ENCODE measurements at regions not wholly inside any gene's neighbourhood (a gene's known extent, or its start where the extent isn't known, plus 50 kb on each side); places are given as distances from the start of the nearest gene placed in this dataset.

DNA sequence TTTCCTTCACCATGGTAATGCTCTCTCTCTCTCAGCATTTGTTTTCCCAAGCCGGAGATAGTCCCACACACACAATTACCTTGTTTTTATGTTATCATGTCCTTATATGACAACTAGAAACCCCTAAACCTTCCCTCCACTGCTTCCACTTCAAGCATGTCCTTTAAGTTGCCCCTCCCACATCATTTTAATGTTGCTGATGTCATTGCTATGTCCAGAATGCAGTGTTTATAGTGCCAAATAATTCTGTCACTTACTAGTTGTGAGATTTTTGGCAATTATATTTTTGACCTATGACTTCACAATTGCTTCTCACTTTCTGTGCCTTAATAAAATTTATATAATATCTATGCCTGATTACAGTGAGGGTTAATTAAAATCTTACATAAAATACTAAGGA is 645.9 kb downstream of the XPNPEP1 start:
- Histone ChIP-seq H2AFZ (ENCODE audit: low read depth, low read length, severe bottlenecking) (no peak overlapping the region), H3K9ac (ENCODE audit: low read length) (no peak overlapping the region), H3K27me3 (ENCODE audit: low read length) (no peaks in the 10 kb centered on the region), H3F3A (ENCODE audit: insufficient read depth) (no peaks in the 10 kb centered on the region), H3K27ac (ENCODE audit: low read depth, low read length) (no peak overlapping the region), H3K36me3 (ENCODE audit: low read length) (no peaks in the 10 kb centered on the region), H3K9me2 (replicated peaks; ENCODE audit: insufficient read depth, low read length) (no peaks in the 10 kb centered on the region), H3K4me2 (ENCODE audit: low read depth, low read length, poor library complexity, severe bottlenecking) (no peak overlapping the region), H3K79me2 (ENCODE audit: insufficient read depth, low read length) (no peaks in the 10 kb centered on the region), H4K20me1 (ENCODE audit: low read depth, low read length) (0 out of 2 replicates have a peak, but pooled peaks cover 3% of the 10 kb centered on the region), H3K9me3 (ENCODE audit: insufficient read depth, low read length) (no peaks in the 10 kb centered on the region), H3K4me3 (ENCODE audit: insufficient read depth, low read length, poor library complexity, severe bottlenecking) (no peak overlapping the region)
- TF ChIP-seq, protein P1, sequence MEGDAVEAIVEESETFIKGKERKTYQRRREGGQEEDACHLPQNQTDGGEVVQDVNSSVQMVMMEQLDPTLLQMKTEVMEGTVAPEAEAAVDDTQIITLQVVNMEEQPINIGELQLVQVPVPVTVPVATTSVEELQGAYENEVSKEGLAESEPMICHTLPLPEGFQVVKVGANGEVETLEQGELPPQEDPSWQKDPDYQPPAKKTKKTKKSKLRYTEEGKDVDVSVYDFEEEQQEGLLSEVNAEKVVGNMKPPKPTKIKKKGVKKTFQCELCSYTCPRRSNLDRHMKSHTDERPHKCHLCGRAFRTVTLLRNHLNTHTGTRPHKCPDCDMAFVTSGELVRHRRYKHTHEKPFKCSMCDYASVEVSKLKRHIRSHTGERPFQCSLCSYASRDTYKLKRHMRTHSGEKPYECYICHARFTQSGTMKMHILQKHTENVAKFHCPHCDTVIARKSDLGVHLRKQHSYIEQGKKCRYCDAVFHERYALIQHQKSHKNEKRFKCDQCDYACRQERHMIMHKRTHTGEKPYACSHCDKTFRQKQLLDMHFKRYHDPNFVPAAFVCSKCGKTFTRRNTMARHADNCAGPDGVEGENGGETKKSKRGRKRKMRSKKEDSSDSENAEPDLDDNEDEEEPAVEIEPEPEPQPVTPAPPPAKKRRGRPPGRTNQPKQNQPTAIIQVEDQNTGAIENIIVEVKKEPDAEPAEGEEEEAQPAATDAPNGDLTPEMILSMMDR (IDR thresholded peaks at IDR 0.05; ENCODE audit: insufficient read depth, low read length, poor library complexity, severe bottlenecking) = no peak
- TF ChIP-seq EZH2phosphoT487 (conservative IDR thresholded peaks at IDR 0.05; ENCODE audit: low read length) = no peak

DNA sequence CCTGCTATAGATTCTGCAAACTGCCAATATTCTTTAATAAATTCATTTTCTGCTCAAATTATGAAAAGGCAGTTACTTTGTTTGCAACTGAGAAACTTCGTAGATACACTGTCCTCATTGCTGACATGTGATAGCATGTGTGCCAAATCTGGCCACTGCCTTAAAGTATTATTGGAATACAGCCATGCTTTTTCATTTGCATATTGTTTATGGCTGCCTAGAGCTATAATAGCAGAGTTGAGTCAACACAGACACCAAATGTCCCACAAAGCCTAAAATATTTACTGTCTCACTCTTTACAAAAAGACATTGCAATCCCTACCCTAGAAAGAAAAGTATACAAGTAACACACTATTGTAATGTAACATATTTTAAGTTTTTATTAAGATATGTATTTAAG is 647.4 kb downstream of the XPNPEP1 start:
- Histone ChIP-seq H4K20me1 (ENCODE audit: low read depth, low read length) (0 out of 2 replicates have a peak, but pooled peaks cover 3% of the 10 kb centered on the region), H3K36me3 (ENCODE audit: low read length) (no peaks in the 10 kb centered on the region), H2AFZ (ENCODE audit: low read depth, low read length, severe bottlenecking) (no peak overlapping the region), H3K9me2 (replicated peaks; ENCODE audit: insufficient read depth, low read length) (no peaks in the 10 kb centered on the region), H3K9ac (ENCODE audit: low read length) (no peak overlapping the region), H3K4me2 (ENCODE audit: low read depth, low read length, poor library complexity, severe bottlenecking) (no peak overlapping the region), H3F3A (ENCODE audit: insufficient read depth) (no peaks in the 10 kb centered on the region), H3K27me3 (ENCODE audit: low read length) (no peaks in the 10 kb centered on the region), H3K79me2 (ENCODE audit: insufficient read depth, low read length) (no peaks in the 10 kb centered on the region), H3K27ac (ENCODE audit: low read depth, low read length) (no peak overlapping the region), H3K9me3 (ENCODE audit: insufficient read depth, low read length) (no peaks in the 10 kb centered on the region), H3K4me3 (ENCODE audit: insufficient read depth, low read length, poor library complexity, severe bottlenecking) (no peak overlapping the region)
- TF ChIP-seq EZH2phosphoT487 (conservative IDR thresholded peaks at IDR 0.05; ENCODE audit: low read length) = no peak
- TF ChIP-seq, protein P1 (IDR thresholded peaks at IDR 0.05; ENCODE audit: insufficient read depth, low read length, poor library complexity, severe bottlenecking) = no peak

DNA sequence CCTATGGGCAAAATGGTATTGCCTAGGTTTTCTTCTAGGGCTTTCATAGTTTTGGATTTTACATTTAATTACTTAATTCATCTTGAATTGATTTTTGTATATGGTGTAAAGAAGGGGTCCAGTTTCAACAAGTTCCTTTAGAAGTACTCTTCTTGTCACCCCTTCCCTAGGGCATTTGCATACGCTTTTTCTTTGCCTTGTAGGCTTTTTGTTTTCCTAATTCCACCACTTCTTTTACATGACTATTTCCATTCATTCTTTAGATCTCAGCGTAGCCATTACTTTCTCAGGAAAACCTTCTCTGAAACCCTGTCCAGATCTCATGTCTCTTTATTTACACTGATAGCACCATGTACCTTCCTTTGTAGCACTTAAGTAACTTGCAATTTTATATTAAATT is 648.6 kb downstream of the XPNPEP1 start:
- Histone ChIP-seq H4K20me1 (ENCODE audit: low read depth, low read length) (0 out of 2 replicates have a peak, but pooled peaks cover 3% of the 10 kb centered on the region), H3K27me3 (ENCODE audit: low read length) (no peaks in the 10 kb centered on the region), H3K36me3 (ENCODE audit: low read length) (no peaks in the 10 kb centered on the region), H3K4me2 (ENCODE audit: low read depth, low read length, poor library complexity, severe bottlenecking) (no peak overlapping the region), H3K27ac (ENCODE audit: low read depth, low read length) (no peak overlapping the region), H3F3A (ENCODE audit: insufficient read depth) (no peaks in the 10 kb centered on the region), H3K79me2 (ENCODE audit: insufficient read depth, low read length) (no peaks in the 10 kb centered on the region), H3K4me3 (ENCODE audit: insufficient read depth, low read length, poor library complexity, severe bottlenecking) (no peak overlapping the region), H2AFZ (ENCODE audit: low read depth, low read length, severe bottlenecking) (no peak overlapping the region), H3K9ac (ENCODE audit: low read length) (no peak overlapping the region), H3K9me2 (replicated peaks; ENCODE audit: insufficient read depth, low read length) (no peaks in the 10 kb centered on the region), H3K9me3 (ENCODE audit: insufficient read depth, low read length) (no peaks in the 10 kb centered on the region)
- no peak for TF ChIP-seq EZH2phosphoT487 (conservative IDR thresholded peaks at IDR 0.05; ENCODE audit: low read length)
- TF ChIP-seq, protein P1 (IDR thresholded peaks at IDR 0.05; ENCODE audit: insufficient read depth, low read length, poor library complexity, severe bottlenecking) = no peak
